ENCODE measurements at regions not wholly inside any gene's neighbourhood (a gene's known extent, or its start where the extent isn't known, plus 50 kb on each side); places are given as distances from the start of the nearest gene placed in this dataset.

- TF ChIP-seq CTCF (IDR thresholded peaks at IDR 0.05 in 2 of 3, conservative IDR thresholded peaks at IDR 0.05 in 1 of 3; ENCODE audit: control insufficient read depth in 2 of 3, extremely low read depth in 1 of 3, insufficient read depth in 1 of 3, low read depth in 3 of 3, low read length in 3 of 3) (no peak), ESRRA (IDR thresholded peaks at IDR 0.05; ENCODE audit: low read length) (no peak), ZNF384 (IDR thresholded peaks at IDR 0.05; ENCODE audit: borderline replicate concordance, low read depth, low read length) (no peak), NFYA (IDR thresholded peaks at IDR 0.05; ENCODE audit: borderline replicate concordance, low read depth, low read length) (no peak), MYB (IDR thresholded peaks at IDR 0.05; ENCODE audit: borderline replicate concordance, low read depth, low read length) (no peak)
These were observed 88.1 kb upstream of the ASAP2 start (continued) for GRCh38 chr2:9118383-9118960.

GRCh38 chr2:9115229-9115628 is 91.4 kb upstream of the ASAP2 start:
- no peak overlapping the region for H3K27ac ChIP-seq (ENCODE audit: control insufficient read depth, insufficient read depth)
- intact Hi-C loops (cut with micrococcal nuclease; ENCODE audit: unreplicated experiment) (no loop called here), in situ Hi-C loops (cut with MboI) (no loop called here)
- no peaks in the 10 kb centered on the region for H3K9me3 ChIP-seq (replicated peaks; ENCODE audit: control insufficient read depth, insufficient read depth, low read length)
- ATAC-seq (no peak), FAIRE-seq (no peak), DNase-seq (ENCODE audit: low read depth, low spot score) (no peak)
- BruUV-seq (replicated peaks), result no TSS peak
- H3K79me2 ChIP-seq (ENCODE audit: control insufficient read depth, insufficient read depth, low read length), result no peaks in the 10 kb centered on the region
- no peaks in the 10 kb centered on the region; a peak in 1 of 4 replicates for H3K27me3 ChIP-seq (replicated peaks in 1 of 2; ENCODE audit: control insufficient read depth in 2 of 2, insufficient read depth in 2 of 2, low read length in 1 of 2)
- no peak overlapping the region for H3K4me2 ChIP-seq (ENCODE audit: control insufficient read depth, insufficient read depth)
- ChIA-PET SMC1A (ENCODE audit: uncharacterized antibody, unreplicated experiment) (interaction anchor here (0.6 to 3.4 kb wide), 4 partner anchors 23 to 243 kb away, joined by 3 to 21 read pairs (median 4); no protein-coding TSS in a partner anchor), POLR2A (no interaction called here), CTCF (interaction anchor here (1.4 to 5.3 kb wide), 4 partner anchors 23 to 242 kb away, joined by 3 to 47 read pairs (median 8); no protein-coding TSS in a partner anchor), RAD21 (ENCODE audit: unreplicated experiment) (interaction anchor here (2.3 kb wide), 1 partner anchor 242 kb away, joined by 18 read pairs; no protein-coding TSS in a partner anchor)
- no peak overlapping the region for H3K9ac ChIP-seq (ENCODE audit: control insufficient read depth, insufficient read depth, low read length)
- H3K36me3 ChIP-seq (ENCODE audit: control insufficient read depth in 2 of 2, insufficient read depth in 2 of 2, low read length in 1 of 2), result no peaks in the 10 kb centered on the region
- no peaks in the 10 kb centered on the region for H3K4me1 ChIP-seq (ENCODE audit: control insufficient read depth, insufficient read depth, low read length)
- H3K4me3 ChIP-seq, result no peak overlapping the region
- H4K20me1 ChIP-seq (ENCODE audit: control insufficient read depth, insufficient read depth), result no peaks in the 10 kb centered on the region
- 18% methylated on average over 2 of the region's 2 CpGs for WGBS (ENCODE audit: insufficient coverage, insufficient replicate concordance, low lambda C conversion rate, missing lambda C conversion rate)
- no peak overlapping the region for H2AFZ ChIP-seq (ENCODE audit: control insufficient read depth, low read depth, low read length)
- TF ChIP-seq SP1 (IDR thresholded peaks at IDR 0.05; ENCODE audit: low read depth, low read length) (no peak), SREBF1 (IDR thresholded peaks at IDR 0.05; ENCODE audit: low read length) (no peak), RELA (IDR thresholded peaks at IDR 0.05; ENCODE audit: borderline replicate concordance, partially characterized antibody) (no peak), STAT3 (IDR thresholded peaks at IDR 0.05; ENCODE audit: low read depth, low read length) (no peak), KDM1A (IDR thresholded peaks at IDR 0.05; ENCODE audit: borderline replicate concordance) (no peak), HSF1 (IDR thresholded peaks at IDR 0.05; ENCODE audit: low read depth, low read length) (no peak), BMI1 (IDR thresholded peaks at IDR 0.05; ENCODE audit: borderline replicate concordance) (no peak), JUND (IDR thresholded peaks at IDR 0.05; ENCODE audit: low read depth, low read length) (no peak), TBL1XR1 (IDR thresholded peaks at IDR 0.05; ENCODE audit: low read depth, low read length) (no peak), CEBPB (IDR thresholded peaks at IDR 0.05; ENCODE audit: borderline replicate concordance in 1 of 2, low read depth in 2 of 2, low read length in 2 of 2) (no peak), CEBPZ (IDR thresholded peaks at IDR 0.05; ENCODE audit: low read depth, low read length) (no peak), CREB1 (IDR thresholded peaks at IDR 0.05; ENCODE audit: low read depth) (no peak)
